Activated CD4-positive, alpha-beta memory T cell treated with anti-CD3 and anti-CD28 coated beads for 36 hours (primary cell): ENCODE measurements at regions not wholly inside any gene's neighbourhood (a gene's known extent, or its start where the extent isn't known, plus 50 kb on each side); places are given as distances from the start of the nearest gene placed in this dataset.

Experiments
- CTCF ChIA-PET: fragments of 350-600 bp; sonication (Branson Sonifier 250); formaldehyde crosslinking; loops from one replicate; lab custom pipeline; 2021; ENCODE audit warnings: antibody characterized with exemption, inconsistent platforms; lab: Charles Lee
- POLR2A ChIA-PET: fragments of 350-600 bp; sonication (Branson Sonifier 250); formaldehyde crosslinking; loops from one replicate; lab custom pipeline; 2021; ENCODE audit warnings: antibody characterized with exemption; lab: Charles Lee
- DNase-seq: peaks from one replicate; pipeline ENCODE4 v3.0.0-alpha.2; 2020
- H3K27ac Mint-ChIP-seq: one replicate; pipeline ENCODE4 v1.8.0; 2021; ENCODE audit warnings: mixed read lengths
- H3K27me3 Mint-ChIP-seq: one replicate; pipeline ENCODE4 v1.8.0; 2021; ENCODE audit warnings: mixed read lengths
- H3K36me3 Mint-ChIP-seq: one replicate; pipeline ENCODE4 v1.8.0; 2021; ENCODE audit warnings: mixed read lengths
- H3K4me1 Mint-ChIP-seq: one replicate; pipeline ENCODE4 v1.8.0; 2021; ENCODE audit warnings: low read depth, mixed read lengths
- H3K4me3 Mint-ChIP-seq: one replicate; pipeline ENCODE4 v1.8.0; 2021; ENCODE audit warnings: mild to moderate bottlenecking, mixed read lengths
- H3K9me3 Mint-ChIP-seq: one replicate; pipeline ENCODE4 v1.8.0; 2021; ENCODE audit warnings: mixed read lengths
- intact Hi-C: fragments of 100-400 bp; cut with micrococcal nuclease; formaldehyde crosslinking; loops from one replicate; pipeline ENCODE4 v1.15.1; 2023

DNA sequence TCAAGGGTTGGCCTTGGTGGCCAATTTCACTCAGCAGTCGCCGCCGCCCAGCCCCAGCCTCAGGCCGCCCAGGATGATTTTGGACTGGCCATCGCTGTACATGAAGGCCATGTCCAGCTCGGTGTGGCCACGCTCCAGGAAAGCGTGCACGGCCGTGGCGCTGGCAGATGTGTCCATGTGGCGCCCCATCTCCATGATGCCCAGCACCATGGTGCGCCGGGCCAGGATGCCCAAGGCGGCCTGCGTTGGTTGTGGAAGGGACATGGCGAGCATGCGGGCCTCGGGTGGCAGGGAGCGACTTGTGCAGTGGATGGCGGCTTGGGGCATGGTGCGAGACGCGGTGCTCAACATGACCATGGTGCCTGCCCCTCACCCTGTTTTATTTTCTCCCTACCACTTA, 55.4 kb downstream of the ZCCHC12 start:
- Mint-ChIP-seq H3K27me3 (peaks cover 2% of the 10 kb centered on the region), H3K36me3 (no peaks in the 10 kb centered on the region), H3K4me1 (no peaks in the 10 kb centered on the region), H3K4me3 (no peak overlapping the region), H3K9me3 (no peaks in the 10 kb centered on the region), H3K27ac (no peak overlapping the region)
- ChIA-PET CTCF (no interaction called here), POLR2A (no interaction called here)
- DNase-seq: no peak
- intact Hi-C loops: no loop called here

DNA sequence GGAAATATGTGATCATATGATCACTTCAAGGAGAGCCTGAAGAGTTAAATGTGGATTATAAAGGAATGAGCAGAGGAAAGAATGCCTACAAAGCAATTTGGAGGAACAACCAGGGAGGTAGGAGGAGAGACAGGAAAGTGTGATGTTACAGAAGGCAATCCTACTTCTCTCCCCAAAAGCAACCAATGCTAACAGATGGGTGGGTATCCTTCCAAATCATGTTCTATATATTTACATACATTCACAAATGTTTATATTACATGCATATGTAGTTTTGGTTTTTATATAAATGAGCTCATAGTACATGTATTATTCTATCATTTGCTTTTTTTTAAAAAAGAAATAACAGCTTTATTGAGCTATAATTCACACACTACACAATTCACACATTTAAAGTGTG, 56.0 kb downstream of the ZCCHC12 start:
- H3K27ac Mint-ChIP-seq: no peak overlapping the region
- CTCF ChIA-PET: no interaction called here
- no peaks in the 10 kb centered on the region for H3K36me3 Mint-ChIP-seq
- POLR2A ChIA-PET: no interaction called here
- no peak for DNase-seq
- no peaks in the 10 kb centered on the region for H3K9me3 Mint-ChIP-seq
- intact Hi-C loops: no loop called here
- H3K4me3 Mint-ChIP-seq: no peak overlapping the region
- peaks cover 2% of the 10 kb centered on the region for H3K27me3 Mint-ChIP-seq
- no peaks in the 10 kb centered on the region for H3K4me1 Mint-ChIP-seq

DNA sequence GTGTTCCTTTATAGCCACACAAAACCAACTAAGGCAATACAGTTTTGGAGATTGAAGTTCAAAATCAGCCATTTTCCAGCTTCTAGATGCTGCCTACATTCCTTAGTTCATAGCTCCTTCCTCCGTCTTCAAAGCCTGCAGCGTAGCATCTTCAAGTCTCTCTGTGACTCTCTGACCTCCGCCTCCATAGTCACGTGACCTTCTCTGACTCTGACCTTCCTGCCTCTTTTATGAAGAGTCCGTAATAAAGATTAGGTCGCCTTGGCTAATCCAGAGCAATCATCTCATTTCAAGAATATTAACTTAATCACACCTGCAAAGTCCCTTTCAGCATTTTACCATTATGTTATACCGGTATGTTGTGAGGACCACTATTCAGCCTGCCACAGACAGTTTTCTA, 60.4 kb downstream of the ZCCHC12 start:
- ChIA-PET CTCF (interaction anchor here (0.7 kb wide), 1 partner anchor 125 kb away, joined by 3 read pairs; no protein-coding TSS in a partner anchor), POLR2A (no interaction called here)
- no peak overlapping the region for H3K4me3 Mint-ChIP-seq
- H3K27ac Mint-ChIP-seq: no peak overlapping the region
- intact Hi-C loops: no loop called here
- peaks cover 6% of the 10 kb centered on the region for H3K27me3 Mint-ChIP-seq
- H3K9me3 Mint-ChIP-seq: no peaks in the 10 kb centered on the region
- DNase-seq: no peak
- H3K36me3 Mint-ChIP-seq: no peaks in the 10 kb centered on the region
- no peaks in the 10 kb centered on the region for H3K4me1 Mint-ChIP-seq

DNA sequence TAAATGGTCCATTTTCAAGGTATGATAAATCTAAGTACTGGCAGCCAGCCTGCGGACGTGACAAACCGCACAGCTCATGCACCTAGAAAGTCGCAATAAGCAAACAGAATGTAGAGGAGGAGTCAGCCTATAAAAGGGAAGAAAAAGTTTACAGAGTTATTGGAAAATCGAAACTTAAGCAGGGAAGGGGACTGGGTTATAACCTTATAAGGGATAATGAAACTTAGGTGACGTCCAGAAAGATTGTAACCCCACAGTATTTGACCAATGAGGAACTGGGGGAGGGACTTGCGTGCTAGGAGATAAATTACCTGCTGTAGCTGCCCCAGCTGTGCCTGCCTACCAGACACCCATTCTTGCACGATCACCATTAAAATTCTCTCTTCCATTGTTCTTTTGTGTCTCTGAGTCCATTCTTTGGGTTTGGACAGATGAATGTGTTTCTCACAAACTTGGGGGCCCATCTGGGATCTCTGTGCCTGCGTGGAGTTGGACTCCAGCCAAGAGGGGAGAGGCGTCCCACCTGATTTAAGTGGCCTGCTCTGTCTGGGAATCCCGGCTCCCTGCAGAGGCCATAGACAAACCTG, 61.0 kb downstream of the ZCCHC12 start:
- no peak overlapping the region for H3K4me3 Mint-ChIP-seq
- H3K4me1 Mint-ChIP-seq: no peaks in the 10 kb centered on the region
- H3K27me3 Mint-ChIP-seq: peaks cover 6% of the 10 kb centered on the region
- no peaks in the 10 kb centered on the region for H3K36me3 Mint-ChIP-seq
- intact Hi-C loops: no loop called here
- H3K9me3 Mint-ChIP-seq: no peaks in the 10 kb centered on the region
- CTCF ChIA-PET: no interaction called here
- POLR2A ChIA-PET: no interaction called here
- no peak for DNase-seq
- no peak overlapping the region for H3K27ac Mint-ChIP-seq

DNA sequence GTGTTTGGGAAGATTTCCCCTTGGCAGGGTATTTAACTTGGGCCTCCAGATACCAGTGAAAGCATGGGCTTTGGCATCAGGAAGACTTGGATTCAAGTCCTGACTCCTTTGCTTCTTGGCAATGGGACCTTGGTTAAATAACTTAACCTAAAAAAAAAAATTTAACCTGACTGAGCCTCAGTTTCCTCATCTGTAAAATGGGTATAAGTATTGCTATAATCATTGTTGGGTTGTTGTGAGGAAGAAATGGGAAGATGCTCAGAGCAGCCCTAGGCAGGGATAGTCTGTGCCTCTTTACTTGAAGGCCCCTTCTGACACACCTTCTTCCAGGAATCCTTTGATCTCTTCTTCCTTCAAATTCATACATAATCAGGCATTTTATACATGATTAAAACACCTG, 70.3 kb downstream of the ZCCHC12 start:
- Mint-ChIP-seq H3K4me1 (no peaks in the 10 kb centered on the region), H3K4me3 (no peak overlapping the region), H3K27ac (no peak overlapping the region), H3K36me3 (no peaks in the 10 kb centered on the region), H3K27me3 (no peaks in the 10 kb centered on the region), H3K9me3 (peaks cover 12% of the 10 kb centered on the region)
- ChIA-PET CTCF (no interaction called here), POLR2A (no interaction called here)
- intact Hi-C loops: no loop called here
- DNase-seq: no peak

DNA sequence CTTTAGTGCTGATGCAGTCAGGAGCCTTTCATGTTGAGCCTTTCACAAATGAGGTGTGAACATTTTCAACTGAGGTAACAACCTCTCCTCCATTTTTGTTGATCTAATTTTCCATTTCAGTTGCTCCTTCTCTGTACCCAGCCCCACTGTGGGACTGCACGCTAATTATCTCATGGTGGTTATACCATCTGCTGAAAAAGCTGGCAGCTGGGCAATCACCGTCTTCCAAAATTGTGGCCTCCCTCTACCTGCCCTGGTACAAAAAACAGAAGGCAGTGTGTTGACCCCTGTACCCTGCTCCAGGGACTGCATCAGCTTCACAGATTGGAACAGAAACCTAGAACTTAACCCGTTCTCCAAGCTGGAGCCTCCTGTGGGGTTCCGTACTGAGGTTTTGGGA, 72.4 kb upstream of the LONRF3 start:
- DNase-seq: no peak
- Mint-ChIP-seq H3K9me3 (no peaks in the 10 kb centered on the region), H3K4me3 (no peak overlapping the region), H3K4me1 (no peaks in the 10 kb centered on the region), H3K27me3 (no peaks in the 10 kb centered on the region), H3K27ac (no peak overlapping the region), H3K36me3 (no peaks in the 10 kb centered on the region)
- POLR2A ChIA-PET: no interaction called here
- intact Hi-C loops: no loop called here
- CTCF ChIA-PET: no interaction called here

DNA sequence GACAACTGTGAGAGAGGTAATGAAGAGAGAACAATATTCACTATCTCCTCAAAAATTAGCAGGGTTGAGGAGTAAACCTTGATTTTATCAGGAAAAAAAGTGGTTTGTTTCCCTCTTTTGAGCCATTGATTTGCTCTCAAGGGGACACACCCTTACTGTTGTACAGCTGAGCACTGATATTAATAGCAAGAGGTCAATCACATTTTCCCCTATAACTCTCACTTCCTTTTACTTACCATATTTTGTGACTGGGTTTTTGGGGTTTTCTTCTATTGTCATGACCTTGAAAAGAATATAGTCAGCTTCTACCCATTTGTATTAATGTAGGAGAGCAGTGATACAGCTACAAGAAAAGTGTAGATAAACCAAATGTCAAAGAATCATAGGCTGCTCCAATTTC, 70.2 kb upstream of the LONRF3 start:
- H3K36me3 Mint-ChIP-seq: no peaks in the 10 kb centered on the region
- H3K9me3 Mint-ChIP-seq: no peaks in the 10 kb centered on the region
- ChIA-PET CTCF (no interaction called here), POLR2A (no interaction called here)
- no peak overlapping the region for H3K27ac Mint-ChIP-seq
- no peaks in the 10 kb centered on the region for H3K4me1 Mint-ChIP-seq
- no peak overlapping the region for H3K4me3 Mint-ChIP-seq
- intact Hi-C loops: no loop called here
- H3K27me3 Mint-ChIP-seq: no peaks in the 10 kb centered on the region
- DNase-seq: no peak

DNA sequence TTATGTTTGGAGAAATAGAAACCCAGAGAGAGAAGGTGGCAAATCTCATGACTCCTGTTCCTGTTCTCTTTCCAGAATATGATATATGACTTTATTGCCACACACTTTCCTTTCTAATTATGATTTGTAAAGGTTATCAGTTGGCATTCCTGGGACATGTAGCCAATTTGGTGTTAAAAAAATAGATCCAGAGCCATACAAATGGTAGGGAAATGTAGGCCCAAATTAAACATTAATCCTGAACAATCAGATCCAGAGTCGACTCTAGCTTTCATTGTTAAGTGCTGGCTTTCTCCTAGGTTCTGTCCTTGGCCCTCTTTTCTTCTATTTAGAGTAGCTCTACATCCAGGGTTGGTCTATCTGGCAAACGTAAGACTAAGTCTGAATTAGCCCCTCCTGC, 69.8 kb upstream of the LONRF3 start:
- ChIA-PET CTCF (no interaction called here), POLR2A (no interaction called here)
- Mint-ChIP-seq H3K4me1 (no peaks in the 10 kb centered on the region), H3K4me3 (no peak overlapping the region), H3K27ac (no peak overlapping the region), H3K36me3 (no peaks in the 10 kb centered on the region), H3K9me3 (no peaks in the 10 kb centered on the region), H3K27me3 (no peaks in the 10 kb centered on the region)
- DNase-seq: no peak
- intact Hi-C loops: no loop called here
